ENCODE measurements at regions not wholly inside any gene's neighbourhood (a gene's known extent, or its start where the extent isn't known, plus 50 kb on each side); places are given as distances from the start of the nearest gene placed in this dataset.

DNA sequence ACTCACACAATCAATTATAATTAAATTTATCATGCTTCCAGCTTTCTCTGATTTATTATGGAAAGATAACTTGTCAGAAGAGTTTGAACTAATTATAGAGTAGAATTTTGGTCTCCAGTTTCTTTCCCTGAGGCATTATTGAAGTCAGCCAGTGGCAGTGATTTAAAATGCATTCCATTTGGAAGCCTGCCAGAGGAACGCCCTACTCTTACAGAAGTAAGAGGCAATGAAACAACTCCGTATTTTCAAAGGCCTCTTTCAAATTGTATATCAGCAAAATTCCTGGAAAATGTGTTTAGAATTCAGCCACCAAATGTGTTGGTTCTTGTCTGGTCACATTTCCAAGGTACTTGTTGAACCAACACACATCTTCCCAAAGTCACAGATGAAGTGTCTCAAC lies 640.9 kb downstream of the SEMA5A start:
- H3K36me3 ChIP-seq (ENCODE audit: low read depth, missing control alignments) = no peaks in the 10 kb centered on the region
- TF ChIP-seq POLR2A (IDR thresholded peaks at IDR 0.05) = no peak
- TF ChIP-seq, protein P1, sequence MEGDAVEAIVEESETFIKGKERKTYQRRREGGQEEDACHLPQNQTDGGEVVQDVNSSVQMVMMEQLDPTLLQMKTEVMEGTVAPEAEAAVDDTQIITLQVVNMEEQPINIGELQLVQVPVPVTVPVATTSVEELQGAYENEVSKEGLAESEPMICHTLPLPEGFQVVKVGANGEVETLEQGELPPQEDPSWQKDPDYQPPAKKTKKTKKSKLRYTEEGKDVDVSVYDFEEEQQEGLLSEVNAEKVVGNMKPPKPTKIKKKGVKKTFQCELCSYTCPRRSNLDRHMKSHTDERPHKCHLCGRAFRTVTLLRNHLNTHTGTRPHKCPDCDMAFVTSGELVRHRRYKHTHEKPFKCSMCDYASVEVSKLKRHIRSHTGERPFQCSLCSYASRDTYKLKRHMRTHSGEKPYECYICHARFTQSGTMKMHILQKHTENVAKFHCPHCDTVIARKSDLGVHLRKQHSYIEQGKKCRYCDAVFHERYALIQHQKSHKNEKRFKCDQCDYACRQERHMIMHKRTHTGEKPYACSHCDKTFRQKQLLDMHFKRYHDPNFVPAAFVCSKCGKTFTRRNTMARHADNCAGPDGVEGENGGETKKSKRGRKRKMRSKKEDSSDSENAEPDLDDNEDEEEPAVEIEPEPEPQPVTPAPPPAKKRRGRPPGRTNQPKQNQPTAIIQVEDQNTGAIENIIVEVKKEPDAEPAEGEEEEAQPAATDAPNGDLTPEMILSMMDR (IDR thresholded peaks at IDR 0.05) = no peak
- intact Hi-C loops (cut with DNase I; ENCODE audit: low total_unique reads) = no loop called here
- H3K4me1 ChIP-seq = no peaks in the 10 kb centered on the region
- no peak overlapping the region for H3K27ac ChIP-seq
- no peaks in the 10 kb centered on the region for H3K27me3 ChIP-seq
- no peaks in the 10 kb centered on the region for H3K9me3 ChIP-seq
- no peak overlapping the region for H3K4me3 ChIP-seq
- DNase-seq = no peak
- WGBS, 2 donors = 35 to 38% methylated on average over 2 of the region's 2 CpGs

DNA sequence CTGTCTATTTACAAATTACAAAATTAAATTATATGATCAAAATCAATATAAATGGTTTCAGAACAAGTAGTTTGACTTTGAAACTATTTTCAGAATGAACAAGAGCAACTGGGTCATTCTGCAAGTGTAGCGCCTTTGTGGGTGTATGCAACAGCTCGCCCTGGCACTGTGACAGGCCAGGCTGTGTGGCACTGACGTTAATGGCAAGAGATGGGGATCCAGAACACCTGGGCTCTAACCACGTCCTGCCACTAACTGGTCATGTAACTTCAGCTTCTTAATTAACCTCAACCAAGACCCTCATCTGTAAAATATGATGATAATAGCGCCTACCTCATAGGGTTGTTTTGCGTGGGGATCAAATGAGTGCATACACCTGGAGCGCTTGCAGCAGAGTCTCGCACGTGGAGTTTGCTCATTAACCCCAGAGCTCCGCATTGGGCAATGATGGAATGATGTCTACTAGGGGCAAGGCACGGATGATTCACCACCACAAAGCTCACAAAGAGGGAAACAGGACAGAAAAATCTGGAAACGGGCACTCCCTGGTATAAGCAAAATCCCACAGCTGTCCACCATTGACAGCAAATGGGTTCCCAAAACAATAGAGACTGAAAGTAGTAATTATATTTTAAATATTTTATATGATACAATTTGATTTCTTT lies 639.4 kb downstream of the SEMA5A start:
- H3K4me1 ChIP-seq = no peaks in the 10 kb centered on the region
- H3K27me3 ChIP-seq = no peaks in the 10 kb centered on the region
- H3K36me3 ChIP-seq (ENCODE audit: low read depth, missing control alignments) = no peaks in the 10 kb centered on the region
- H3K4me3 ChIP-seq = no peak overlapping the region
- H3K9me3 ChIP-seq = no peaks in the 10 kb centered on the region
- H3K27ac ChIP-seq = no peak overlapping the region
- no peak for TF ChIP-seq POLR2A (IDR thresholded peaks at IDR 0.05)
- TF ChIP-seq, protein P1 (IDR thresholded peaks at IDR 0.05) = no peak
- WGBS, 2 donors = 87 to 88% methylated on average over 12 of the region's 12 CpGs
- DNase-seq = no peak
- intact Hi-C loops (cut with DNase I; ENCODE audit: low total_unique reads) = no loop called here

GRCh38 chr5:8907168-8907868 lies 638.6 kb downstream of the SEMA5A start:
- DNase-seq = no peak
- H3K27me3 ChIP-seq = no peaks in the 10 kb centered on the region
- H3K36me3 ChIP-seq (ENCODE audit: low read depth, missing control alignments) = no peaks in the 10 kb centered on the region
- no peak overlapping the region for H3K4me3 ChIP-seq
- no peak for TF ChIP-seq POLR2A (IDR thresholded peaks at IDR 0.05)
- TF ChIP-seq, protein P1 (IDR thresholded peaks at IDR 0.05) = no peak
- no peaks in the 10 kb centered on the region for H3K9me3 ChIP-seq
- H3K4me1 ChIP-seq = no peaks in the 10 kb centered on the region
- H3K27ac ChIP-seq = no peak overlapping the region
- intact Hi-C loops (cut with DNase I; ENCODE audit: low total_unique reads) = no loop called here
- WGBS, 2 donors = 74 to 78% methylated on average over 8 of the region's 8 CpGs

DNA sequence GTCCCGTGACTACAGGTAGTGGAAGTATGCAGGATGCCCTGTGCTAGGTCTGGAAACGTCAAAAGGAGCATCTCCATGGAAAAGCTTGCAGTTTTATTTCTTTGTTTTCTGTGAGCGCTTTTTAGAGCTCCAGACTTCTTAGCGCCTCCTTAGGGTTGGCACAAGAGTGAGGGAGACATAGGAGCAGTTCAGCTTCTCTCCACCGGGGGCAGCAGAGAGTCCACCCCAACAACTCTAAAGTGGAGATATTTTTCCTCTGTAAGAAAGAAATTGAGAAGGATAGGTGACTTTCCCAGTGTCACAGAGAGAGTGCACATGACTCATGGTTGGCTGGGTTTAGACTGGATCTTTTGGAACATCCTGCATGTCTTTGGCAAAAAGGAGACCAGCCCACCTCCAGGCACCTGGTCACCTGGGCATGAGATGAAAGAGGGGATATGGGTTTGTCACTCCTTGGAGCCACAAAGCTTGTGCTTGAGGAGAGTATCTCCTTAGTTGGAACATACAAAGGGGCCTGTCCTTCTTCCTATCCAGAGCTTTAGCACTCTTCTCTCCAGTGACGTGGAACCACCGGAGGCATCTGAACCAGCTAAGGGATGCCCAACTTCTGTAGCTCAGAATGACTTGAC lies 637.7 kb downstream of the SEMA5A start:
- peak; percentile 63 for DNase-seq
- no peak overlapping the region for H3K4me3 ChIP-seq
- TF ChIP-seq POLR2A (IDR thresholded peaks at IDR 0.05) = no peak
- TF ChIP-seq, protein P1 (IDR thresholded peaks at IDR 0.05) = peak in 2 of 3 experiments; percentile 47 to 85
- H3K9me3 ChIP-seq = no peaks in the 10 kb centered on the region
- no peaks in the 10 kb centered on the region for H3K4me1 ChIP-seq
- H3K36me3 ChIP-seq (ENCODE audit: low read depth, missing control alignments) = no peaks in the 10 kb centered on the region
- WGBS, 2 donors = 51 to 59% methylated on average over 7 of the region's 7 CpGs
- no peak overlapping the region for H3K27ac ChIP-seq
- no peaks in the 10 kb centered on the region for H3K27me3 ChIP-seq
- intact Hi-C loops (cut with DNase I; ENCODE audit: low total_unique reads) = no loop called here
